ENCODE measurements at regions not wholly inside any gene's neighbourhood (a gene's known extent, or its start where the extent isn't known, plus 50 kb on each side); places are given as distances from the start of the nearest gene placed in this dataset.

DNA sequence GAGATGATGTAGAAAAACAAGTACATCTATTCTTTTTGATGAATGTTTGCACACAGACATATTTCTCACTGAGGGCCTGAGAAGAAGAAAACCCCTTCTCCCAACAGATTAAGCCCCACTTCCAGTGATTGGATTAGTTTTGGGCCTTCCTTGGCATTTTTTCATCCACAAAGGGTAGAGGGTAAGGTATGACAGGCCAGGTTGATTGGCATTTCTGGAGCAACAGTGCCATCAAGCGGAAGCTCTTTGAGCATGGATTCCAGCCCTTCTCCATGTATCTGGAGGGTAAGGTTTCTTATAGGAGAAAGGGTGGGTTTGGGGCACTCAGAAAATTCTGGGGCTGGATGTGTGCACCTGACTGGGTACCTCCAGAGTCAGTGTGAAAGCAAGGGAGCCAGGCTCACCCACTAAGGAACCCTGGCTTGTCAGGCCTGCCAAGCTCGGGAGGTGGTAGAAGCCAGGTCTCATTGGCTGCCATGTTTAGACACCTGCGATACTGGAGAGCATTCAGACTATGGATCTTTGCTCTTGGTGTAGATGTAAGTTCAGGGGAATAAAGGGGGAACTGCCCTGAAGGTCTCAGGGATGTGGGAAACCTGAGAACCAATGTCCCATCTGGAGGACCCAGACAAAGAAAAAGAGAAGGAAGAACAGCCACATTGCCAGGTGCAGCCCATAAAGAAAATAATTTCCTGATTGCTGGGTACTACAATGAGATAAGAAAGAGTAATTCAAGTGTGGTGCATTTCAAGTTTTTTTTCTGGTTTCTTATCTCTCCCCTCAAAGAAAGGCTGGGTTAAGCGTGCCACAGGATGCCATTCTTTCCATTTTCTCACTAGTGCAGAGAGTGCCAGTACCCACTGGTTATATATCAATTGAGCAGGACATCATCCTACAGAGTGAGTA is 222.3 kb upstream of the AGTR2 start:
- H3K27ac ChIP-seq = no peak overlapping the region
- no peak for TF ChIP-seq CTCF (conservative IDR thresholded peaks at IDR 0.05)

DNA sequence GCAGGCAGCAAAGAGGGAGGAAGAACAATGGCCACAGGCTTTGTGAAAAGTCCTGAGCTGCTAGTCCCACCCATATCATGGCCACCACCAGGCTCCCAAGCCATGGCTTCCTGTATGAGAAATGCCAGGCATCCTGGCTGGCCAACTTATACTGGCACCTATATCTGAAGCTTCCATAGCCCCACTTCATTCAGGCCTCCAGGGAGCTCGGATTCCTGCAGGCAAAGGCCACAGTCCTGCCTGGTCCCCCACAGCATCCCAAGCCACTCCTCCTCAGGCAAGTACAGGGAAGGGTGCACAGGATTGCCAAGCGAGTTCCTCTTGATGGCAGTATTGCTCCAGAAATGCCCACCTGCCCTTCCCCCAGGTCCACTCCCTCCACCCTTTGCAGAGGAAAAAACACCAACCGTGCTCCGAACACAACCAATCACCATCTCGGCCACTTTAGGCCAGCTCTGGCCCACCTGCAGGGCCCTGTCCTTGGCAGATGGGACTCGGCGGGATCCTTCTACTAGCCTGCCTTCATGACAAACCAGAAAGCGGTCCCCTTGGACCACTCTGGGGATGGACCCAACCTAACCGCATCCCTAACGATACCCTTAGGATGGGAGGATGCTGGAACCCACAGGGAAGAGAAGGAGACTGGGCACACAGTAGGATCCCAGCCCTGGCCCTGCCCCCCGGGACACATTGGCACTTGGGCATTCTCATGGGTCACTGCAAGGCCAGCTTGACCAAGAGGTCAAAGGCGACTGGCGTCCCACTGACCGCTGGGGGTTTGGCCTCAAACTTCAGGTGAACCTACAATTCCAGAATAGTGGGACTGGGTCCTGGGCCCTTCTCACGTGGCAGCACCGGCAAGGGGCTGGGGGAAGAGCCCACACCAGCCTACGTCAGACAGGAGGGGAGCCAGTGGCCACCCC is 220.4 kb upstream of the AGTR2 start:
- no peak for TF ChIP-seq CTCF (conservative IDR thresholded peaks at IDR 0.05)
- no peak overlapping the region for H3K27ac ChIP-seq

- TF ChIP-seq CTCF (conservative IDR thresholded peaks at IDR 0.05) = no peak
- no peak overlapping the region for H3K27ac ChIP-seq
Observed at GRCh38 chrX:115952417-115953092, 218.0 kb upstream of the AGTR2 start.

- TF ChIP-seq CTCF (conservative IDR thresholded peaks at IDR 0.05) = no peak
- no peak overlapping the region for H3K27ac ChIP-seq
Observed at GRCh38 chrX:115957862-115958490, 212.6 kb upstream of the AGTR2 start.

DNA sequence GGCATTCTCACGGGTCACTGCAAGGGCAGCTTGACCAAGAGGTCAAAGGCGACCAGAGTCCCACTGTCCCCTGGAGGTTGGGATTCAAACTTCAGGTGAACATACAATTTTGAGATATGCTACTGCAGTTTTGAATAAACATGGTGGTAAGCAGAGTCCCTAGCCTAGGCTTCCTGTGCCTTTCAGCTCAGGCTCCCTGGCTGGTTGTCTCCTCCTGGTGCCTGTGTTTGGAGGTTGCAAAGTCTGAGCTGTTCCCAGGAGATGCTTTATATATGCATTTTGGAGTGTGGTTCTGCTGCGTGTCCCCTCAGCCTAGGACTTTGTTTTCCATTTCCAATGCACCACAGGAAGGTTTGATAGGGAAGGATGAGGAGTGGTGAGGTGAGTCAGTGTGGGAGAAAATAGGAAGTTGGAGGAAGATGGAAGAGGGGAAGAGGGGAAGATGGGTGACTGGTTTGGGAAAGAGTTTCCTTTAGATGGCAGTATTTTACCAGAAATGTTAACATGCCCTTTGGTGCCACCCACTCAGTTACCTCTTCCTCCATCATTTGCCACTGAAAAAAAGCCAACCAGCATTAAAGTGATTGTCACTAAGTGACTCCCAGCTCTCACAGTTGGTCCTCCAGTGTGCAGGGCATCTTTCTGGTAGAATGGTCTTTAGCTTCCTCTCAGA is 211.7 kb upstream of the AGTR2 start:
- TF ChIP-seq CTCF (conservative IDR thresholded peaks at IDR 0.05) = no peak
- H3K27ac ChIP-seq = no peak overlapping the region

GRCh38 chrX:115960440-115961084 is 210.0 kb upstream of the AGTR2 start:
- H3K27ac ChIP-seq = no peak overlapping the region
- no peak for TF ChIP-seq CTCF (conservative IDR thresholded peaks at IDR 0.05)

Measured in VCaP (cell line).